ENCODE measurements at regions not wholly inside any gene's neighbourhood (a gene's known extent, or its start where the extent isn't known, plus 50 kb on each side); places are given as distances from the start of the nearest gene placed in this dataset.

GRCh38 chr12:25034676-25035075 lies 85.8 kb upstream of the BCAT1 start:
- H3K9me3 Mint-ChIP-seq, result no peaks in the 10 kb centered on the region
- H3K4me3 Mint-ChIP-seq, result no peak overlapping the region
- H3K27ac ChIP-seq (ENCODE audit: low read depth in 1 of 2, low read length in 2 of 2), result no peak overlapping the region
- H3K9ac ChIP-seq (ENCODE audit: insufficient read depth, low read length, poor library complexity, severe bottlenecking), result no peak overlapping the region
- 87% methylated on average over 3 of the region's 4 CpGs for WGBS (ENCODE audit: insufficient coverage)
- TF ChIP-seq CTCF (IDR thresholded peaks at IDR 0.05), result no peak
- H3K4me2 ChIP-seq (replicated peaks; ENCODE audit: extremely low read depth, low read length, poor library complexity, severe bottlenecking), result no peak overlapping the region
- H3K36me3 Mint-ChIP-seq, result no peaks in the 10 kb centered on the region
- H3K9me3 ChIP-seq (replicated peaks in 1 of 2; ENCODE audit: control insufficient read depth in 1 of 2, insufficient read depth in 1 of 2, low read length in 2 of 2), result no peaks in the 10 kb centered on the region
- H3K27me3 ChIP-seq (ENCODE audit: control insufficient read depth in 2 of 2, insufficient read depth in 2 of 2, low read length in 2 of 2), result no peaks in the 10 kb centered on the region
- peaks cover 3 to 11% of the 10 kb centered on the region in 2 donors for H3K4me1 ChIP-seq (ENCODE audit: control insufficient read depth in 1 of 2, insufficient read depth in 2 of 2, low read length in 2 of 2)
- no peaks in the 10 kb centered on the region for H3K27me3 Mint-ChIP-seq (ENCODE audit: low read depth in 3 of 3)
- intact Hi-C loops (cut with micrococcal nuclease), result no loop called here
- H4K20me1 ChIP-seq (ENCODE audit: insufficient read depth, low read length), result no peaks in the 10 kb centered on the region
- no peaks in the 10 kb centered on the region for H3K36me3 ChIP-seq (replicated peaks in 1 of 2; ENCODE audit: control insufficient read depth in 1 of 2, insufficient read depth in 2 of 2, low read length in 2 of 2)
- peak overlapping the region; percentile 2 for H2AFZ ChIP-seq (ENCODE audit: insufficient read depth, low read depth, low read length, poor library complexity, severe bottlenecking)
- H3K4me1 Mint-ChIP-seq, result peaks cover 9% of the 10 kb centered on the region
- H3K27ac Mint-ChIP-seq, result no peak overlapping the region
- no peak overlapping the region for H3K4me3 ChIP-seq (replicated peaks in 1 of 3; ENCODE audit: low read depth in 2 of 3, low read length in 3 of 3)
- H3K79me2 ChIP-seq (ENCODE audit: insufficient read depth, low read length), result no peaks in the 10 kb centered on the region
- DNase-seq, result no peak

- Histone ChIP-seq H2AFZ (ENCODE audit: insufficient read depth, low read depth, low read length, poor library complexity, severe bottlenecking) (no peak overlapping the region), H3K79me2 (ENCODE audit: insufficient read depth, low read length) (no peaks in the 10 kb centered on the region), H3K4me1 (ENCODE audit: control insufficient read depth in 1 of 2, insufficient read depth in 2 of 2, low read length in 2 of 2) (peaks cover 0 to under 1% of the 10 kb centered on the region in 2 donors), H3K4me3 (replicated peaks in 1 of 3; ENCODE audit: low read depth in 2 of 3, low read length in 3 of 3) (no peak overlapping the region), H3K27ac (ENCODE audit: low read depth in 1 of 2, low read length in 2 of 2) (no peak overlapping the region), H3K36me3 (replicated peaks in 1 of 2; ENCODE audit: control insufficient read depth in 1 of 2, insufficient read depth in 2 of 2, low read length in 2 of 2) (no peaks in the 10 kb centered on the region), H3K27me3 (ENCODE audit: control insufficient read depth in 2 of 2, insufficient read depth in 2 of 2, low read length in 2 of 2) (no peaks in the 10 kb centered on the region), H3K9me3 (replicated peaks in 1 of 2; ENCODE audit: control insufficient read depth in 1 of 2, insufficient read depth in 1 of 2, low read length in 2 of 2) (no peaks in the 10 kb centered on the region), H3K4me2 (replicated peaks; ENCODE audit: extremely low read depth, low read length, poor library complexity, severe bottlenecking) (no peak overlapping the region), H3K9ac (ENCODE audit: insufficient read depth, low read length, poor library complexity, severe bottlenecking) (no peak overlapping the region), H4K20me1 (ENCODE audit: insufficient read depth, low read length) (no peaks in the 10 kb centered on the region)
- intact Hi-C loops (cut with micrococcal nuclease), result no loop called here
- H3K27ac Mint-ChIP-seq, result no peak overlapping the region
- H3K36me3 Mint-ChIP-seq, result no peaks in the 10 kb centered on the region
- no peak for DNase-seq
- H3K27me3 Mint-ChIP-seq (ENCODE audit: low read depth in 3 of 3), result peaks cover 0 to 3% (median 0%) of the 10 kb centered on the region in 3 donors
- TF ChIP-seq CTCF (IDR thresholded peaks at IDR 0.05), result no peak
- peaks cover 0 to 4% (median 0%) of the 10 kb centered on the region in 7 donors for H3K9me3 Mint-ChIP-seq
- no peak overlapping the region for H3K4me3 Mint-ChIP-seq
- WGBS (ENCODE audit: insufficient coverage), result 100% methylated on average over 1 of the region's 1 CpG
- H3K4me1 Mint-ChIP-seq, result no peaks in the 10 kb centered on the region
These were observed 77.1 kb upstream of the BCAT1 start for GRCh38 chr12:25025951-25026490.

All from CD14-positive monocyte (primary cell).